Panc1 (cell line): ENCODE measurements at regions not wholly inside any gene's neighbourhood (a gene's known extent, or its start where the extent isn't known, plus 50 kb on each side); places are given as distances from the start of the nearest gene placed in this dataset.

Experiments used
- ATAC-seq: fragments of 200-7000 bp; cut with Tn5 transposase; 2 replicates; pipeline ENCODE4 v1.9.1; 2020; ENCODE audit warnings: mild to moderate bottlenecking, moderate library complexity
- BruUV-seq: library from RNA; stranded (reverse); fragments of 400-500 nt; replicated peaks from 2 replicates; lab custom pipeline; 2021; lab: Mats Ljungman, UMichigan
- CTCF ChIA-PET: fragments of 300-600 bp; sonication (Branson Sonifier 250); formaldehyde crosslinking; loops from one replicate; lab custom pipeline; 2022; ENCODE audit warnings: antibody characterized with exemption; lab: Charles Lee
- POLR2A ChIA-PET: fragments of 300-600 bp; sonication (Branson Sonifier 250); formaldehyde crosslinking; loops from one replicate; lab custom pipeline; 2022; ENCODE audit warnings: antibody characterized with exemption; lab: Charles Lee
- DNase-seq: peaks from one replicate; pipeline ENCODE4 v3.0.0-alpha.2; 2010; ENCODE audit warnings: low read depth, low spot score
- H3K27ac ChIP-seq: 2 replicates; pipeline ENCODE4 v1.5.1; 2011; ENCODE audit warnings: mild to moderate bottlenecking, low read length, inconsistent platforms
- H3K27me3 ChIP-seq: fragments of 200-500 bp; sonication (Bioruptor generic); 2 replicates; pipeline ENCODE4 v1.6.0; 2014; ENCODE audit warnings: low read length, inconsistent platforms; ENCODE audit not compliant: control insufficient read depth, insufficient read depth
- H3K36me3 ChIP-seq: fragments of 200-500 bp; sonication (Bioruptor generic); 2 replicates; pipeline ENCODE4 v1.5.1; 2014; ENCODE audit warnings: inconsistent platforms, mild to moderate bottlenecking, low read length, moderate library complexity; ENCODE audit not compliant: control insufficient read depth, insufficient read depth
- H3K4me1 ChIP-seq: 2 replicates; pipeline ENCODE4 v1.5.1; 2011; ENCODE audit warnings: inconsistent platforms, mild to moderate bottlenecking, low read length, moderate library complexity; ENCODE audit not compliant: control insufficient read depth, insufficient read depth
- H3K4me3 ChIP-seq, 2 experiments: 2 replicates each; pipeline ENCODE4 v1.5.1; 2011 to 2012; ENCODE audit warnings: low read depth in 2 of 2, low read length in 2 of 2, mild to moderate bottlenecking in 2 of 2, inconsistent platforms in 1 of 2, moderate library complexity in 1 of 2
- H3K9me3 ChIP-seq: fragments of 200-500 bp; sonication (Bioruptor generic); 2 replicates; pipeline ENCODE4 v1.5.1; 2014; ENCODE audit warnings: low read depth, mild to moderate bottlenecking, inconsistent platforms, low read length, moderate library complexity; ENCODE audit not compliant: control insufficient read depth, insufficient read depth
- CTCF ChIP-seq: fragments of 450-650 bp; IDR thresholded peaks from 2 replicates; pipeline ENCODE4 v1.5.1; 2017; ENCODE audit warnings: mild to moderate bottlenecking
- POLR2AphosphoS5 ChIP-seq: IDR thresholded peaks from 2 replicates; pipeline ENCODE4 v1.6.1; 2012; ENCODE audit warnings: mild to moderate bottlenecking, low read depth, low read length, moderate library complexity
- REST ChIP-seq, 2 experiments: IDR thresholded peaks; 2 replicates each; pipeline ENCODE4 v1.6.1; 2011 to 2012; ENCODE audit warnings: low read depth in 2 of 2, control low read depth in 1 of 2, low read length in 1 of 2, mild to moderate bottlenecking in 1 of 2, moderate library complexity in 1 of 2; ENCODE audit not compliant: insufficient read depth in 1 of 2
- SIN3A ChIP-seq: IDR thresholded peaks from 2 replicates; pipeline ENCODE4 v1.6.1; 2012; ENCODE audit warnings: low read depth, mild to moderate bottlenecking, low read length, moderate library complexity, borderline replicate concordance; ENCODE audit not compliant: insufficient read depth
- TCF7L2 ChIP-seq: IDR thresholded peaks from 2 replicates; pipeline ENCODE4 v1.6.1; 2011; ENCODE audit warnings: mild to moderate bottlenecking, low read depth, low read length, inconsistent platforms
- in situ Hi-C: cut with HindIII; loops from 2 replicates; pipeline ENCODE4 v1.10.0; 2016; ENCODE audit warnings: low sequenced_read_pairs, low pct_unique_long_range_greater_than_20kb
- intact Hi-C: fragments of 100-400 bp; cut with micrococcal nuclease; formaldehyde crosslinking; loops from one replicate; pipeline ENCODE4 v1.10.0; 2022; ENCODE audit not compliant: unreplicated experiment

GRCh38 chr10:7488418-7488829, 77.6 kb upstream of the SFMBT2 start:
- ChIA-PET CTCF (no interaction called here), POLR2A (no interaction called here)
- intact Hi-C loops (no loop called here), in situ Hi-C loops (no loop called here)
- Histone ChIP-seq H3K9me3 (no peaks in the 10 kb centered on the region), H3K27ac (no peak overlapping the region), H3K4me3 (no peak overlapping the region), H3K27me3 (peaks cover 4% of the 10 kb centered on the region), H3K36me3 (no peaks in the 10 kb centered on the region), H3K4me1 (no peaks in the 10 kb centered on the region)
- BruUV-seq, result no TSS peak
- DNase-seq, result no peak
- TF ChIP-seq POLR2AphosphoS5, result no peak
- no peak for TF ChIP-seq SIN3A
- TF ChIP-seq TCF7L2, result no peak
- TF ChIP-seq CTCF, result no peak
- TF ChIP-seq REST (IDR thresholded peaks at IDR 0.05; ENCODE audit: insufficient read depth in 1 of 2, low read depth in 2 of 2, low read length in 1 of 2), result no peak
- no peak for ATAC-seq

DNA sequence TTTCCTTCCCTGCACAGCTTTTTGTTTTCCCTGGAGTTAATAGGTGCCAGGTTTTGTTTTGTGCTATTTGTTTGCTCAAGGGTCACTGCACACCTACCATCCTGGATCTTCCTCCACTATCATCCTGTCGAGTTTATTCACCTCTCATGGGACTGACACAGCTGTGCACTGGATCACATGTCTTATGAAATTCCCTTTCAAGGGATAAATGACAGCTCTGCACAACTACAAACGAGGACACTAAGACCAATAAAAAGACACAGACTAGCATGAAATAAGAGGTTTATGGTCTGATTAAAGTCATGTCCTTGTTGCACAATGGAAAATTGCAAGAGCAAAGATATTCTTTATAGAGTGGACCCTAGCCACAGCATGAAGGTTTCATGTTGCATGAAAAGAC, 76.7 kb upstream of the SFMBT2 start:
- BruUV-seq, result no TSS peak
- Histone ChIP-seq H3K27ac (no peak overlapping the region), H3K4me1 (no peaks in the 10 kb centered on the region), H3K9me3 (no peaks in the 10 kb centered on the region), H3K36me3 (no peaks in the 10 kb centered on the region), H3K27me3 (peaks cover 4% of the 10 kb centered on the region), H3K4me3 (no peak overlapping the region)
- CTCF ChIA-PET, result no interaction called here
- POLR2A ChIA-PET, result no interaction called here
- in situ Hi-C loops (no loop called here), intact Hi-C loops (no loop called here)
- no peak for ATAC-seq
- DNase-seq, result no peak
- no peak for TF ChIP-seq REST (IDR thresholded peaks at IDR 0.05; ENCODE audit: insufficient read depth in 1 of 2, low read depth in 2 of 2, low read length in 1 of 2)
- no peak for TF ChIP-seq POLR2AphosphoS5
- no peak for TF ChIP-seq CTCF
- TF ChIP-seq SIN3A, result no peak
- TF ChIP-seq TCF7L2, result no peak
